ENCODE measurements at regions not wholly inside any gene's neighbourhood (a gene's known extent, or its start where the extent isn't known, plus 50 kb on each side); places are given as distances from the start of the nearest gene placed in this dataset.

DNA sequence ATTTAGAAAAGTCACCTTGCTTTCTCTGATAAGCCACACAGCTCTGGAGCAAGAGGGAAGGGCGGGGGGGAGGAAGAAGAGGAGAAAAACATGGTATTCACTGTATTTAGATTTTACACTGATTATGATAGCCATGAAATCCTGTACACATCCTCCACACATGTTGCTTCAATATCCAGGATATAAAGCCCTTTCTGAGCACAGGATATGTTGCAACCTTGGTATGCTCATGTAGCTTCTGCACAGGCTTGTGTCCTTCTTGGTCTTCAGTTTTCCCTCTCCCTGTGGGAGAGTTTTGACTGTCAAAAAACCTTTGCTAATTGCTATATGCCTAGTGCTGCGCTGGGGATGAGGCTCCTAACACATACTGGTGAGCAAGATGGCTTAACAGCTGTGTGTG is 61.9 kb upstream of the DAPP1 start:
- Histone ChIP-seq H3K27me3 (ENCODE audit: low read depth) (no peaks in the 10 kb centered on the region), H3K36me3 (no peaks in the 10 kb centered on the region), H3K27ac (replicated peaks) (no peak overlapping the region), H3K9me3 (replicated peaks) (no peaks in the 10 kb centered on the region), H3K4me3 (no peak overlapping the region), H3K4me1 (peaks cover 17% of the 10 kb centered on the region)
- DNase-seq = no peak
- no peak for TF ChIP-seq CTCF (IDR thresholded peaks at IDR 0.05; ENCODE audit: borderline replicate concordance)
- intact Hi-C loops (cut with micrococcal nuclease) = no loop called here

GRCh38 chr4:99753931-99754330 is 62.7 kb upstream of the DAPP1 start:
- no peak overlapping the region for H3K4me3 ChIP-seq
- no peaks in the 10 kb centered on the region for H3K27me3 ChIP-seq (ENCODE audit: low read depth)
- intact Hi-C loops (cut with micrococcal nuclease) = no loop called here
- H3K27ac ChIP-seq (replicated peaks) = no peak overlapping the region
- H3K36me3 ChIP-seq = no peaks in the 10 kb centered on the region
- no peak for DNase-seq
- H3K4me1 ChIP-seq = peaks cover 19% of the 10 kb centered on the region
- no peaks in the 10 kb centered on the region for H3K9me3 ChIP-seq (replicated peaks)
- no peak for TF ChIP-seq CTCF (IDR thresholded peaks at IDR 0.05; ENCODE audit: borderline replicate concordance)

GRCh38 chr4:99749445-99750391 is 66.9 kb upstream of the DAPP1 start:
- TF ChIP-seq CTCF (IDR thresholded peaks at IDR 0.05; ENCODE audit: borderline replicate concordance) = no peak
- no peak overlapping the region for H3K27ac ChIP-seq (replicated peaks)
- no peak overlapping the region for H3K4me3 ChIP-seq
- H3K4me1 ChIP-seq = peaks cover 9% of the 10 kb centered on the region
- no peaks in the 10 kb centered on the region for H3K27me3 ChIP-seq (ENCODE audit: low read depth)
- H3K36me3 ChIP-seq = no peaks in the 10 kb centered on the region
- no peak for DNase-seq
- no peaks in the 10 kb centered on the region for H3K9me3 ChIP-seq (replicated peaks)
- intact Hi-C loops (cut with micrococcal nuclease) = no loop called here

GRCh38 chr4:99746443-99746842 is 70.2 kb upstream of the DAPP1 start:
- TF ChIP-seq CTCF (IDR thresholded peaks at IDR 0.05; ENCODE audit: borderline replicate concordance) = no peak
- intact Hi-C loops (cut with micrococcal nuclease) = no loop called here

GRCh38 chr4:99736846-99737245 is 79.2 kb upstream of the C4orf54 start:
- Histone ChIP-seq H3K9me3 (replicated peaks) (peaks cover 20% of the 10 kb centered on the region), H3K36me3 (no peaks in the 10 kb centered on the region), H3K27me3 (ENCODE audit: low read depth) (no peaks in the 10 kb centered on the region), H3K4me3 (no peak overlapping the region), H3K27ac (replicated peaks) (peak overlapping the region; percentile 40), H3K4me1 (peaks cover 18% of the 10 kb centered on the region)
- DNase-seq = no peak
- intact Hi-C loops (cut with micrococcal nuclease) = no loop called here
- no peak for TF ChIP-seq CTCF (IDR thresholded peaks at IDR 0.05; ENCODE audit: borderline replicate concordance)

More at GRCh38 chr4:99746443-99746842, 70.2 kb upstream of the DAPP1 start:
- no peak for DNase-seq
- no peak overlapping the region for H3K4me3 ChIP-seq
- no peaks in the 10 kb centered on the region for H3K36me3 ChIP-seq
- H3K4me1 ChIP-seq = peaks cover 5% of the 10 kb centered on the region
- H3K9me3 ChIP-seq (replicated peaks) = no peaks in the 10 kb centered on the region
- no peak overlapping the region for H3K27ac ChIP-seq (replicated peaks)
- no peaks in the 10 kb centered on the region for H3K27me3 ChIP-seq (ENCODE audit: low read depth)

Data from left ventricle myocardium inferior (tissue), 1 donor.